Omental fat pad (tissue), 3 donors: ENCODE measurements at regions not wholly inside any gene's neighbourhood (a gene's known extent, or its start where the extent isn't known, plus 50 kb on each side); places are given as distances from the start of the nearest gene placed in this dataset.

Experiments used
- ATAC-seq: fragments of 150-250 bp; one replicate; pipeline ENCODE4 v1.9.1; 2016; ENCODE audit warnings: mild to moderate bottlenecking, moderate library complexity; ENCODE audit not compliant: low FRiP score
- DNase-seq: peaks from one replicate; pipeline ENCODE4 v3.0.0-alpha.2; 2019; ENCODE audit warnings: low spot score
- TF ChIP-seq, protein P1 (sequence below), 3 donors: fragments of 450-650 bp; IDR thresholded peaks; one replicate each; pipeline ENCODE4 v1.5.1; 2016 to 2017; ENCODE audit warnings: antibody characterized with exemption in 3 of 3, mild to moderate bottlenecking in 3 of 3, moderate library complexity in 2 of 3

DNA sequence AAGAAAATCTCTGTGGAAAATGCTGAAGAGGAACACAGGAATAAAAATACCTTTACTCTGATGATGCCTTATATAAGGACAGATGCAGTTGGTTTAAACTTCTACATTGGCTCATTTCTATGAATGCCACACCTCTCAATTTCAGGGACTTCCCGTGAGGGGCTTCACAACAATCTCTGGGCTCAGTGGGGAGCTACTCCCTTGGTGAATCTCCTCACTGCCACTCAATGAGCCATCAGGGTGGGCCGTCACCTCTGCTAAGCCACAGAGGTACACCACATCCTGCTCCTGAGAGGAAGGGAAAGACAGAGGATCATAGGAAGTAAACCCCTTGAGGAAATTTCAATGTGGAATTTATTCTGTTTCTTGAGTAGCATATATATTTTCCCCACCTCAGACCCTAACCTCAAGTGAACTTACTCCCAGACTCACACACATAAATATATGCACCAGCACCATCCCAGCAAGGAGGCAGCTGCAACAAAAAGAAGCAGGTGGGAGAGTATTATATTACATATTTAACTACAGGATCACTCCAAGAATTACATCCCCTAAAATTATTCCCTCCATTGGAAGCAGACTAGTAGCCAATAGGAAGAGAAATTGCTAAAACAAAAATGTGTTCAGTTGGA is 63.3 kb upstream of the PRSS1 start:
- TF ChIP-seq, protein P1, sequence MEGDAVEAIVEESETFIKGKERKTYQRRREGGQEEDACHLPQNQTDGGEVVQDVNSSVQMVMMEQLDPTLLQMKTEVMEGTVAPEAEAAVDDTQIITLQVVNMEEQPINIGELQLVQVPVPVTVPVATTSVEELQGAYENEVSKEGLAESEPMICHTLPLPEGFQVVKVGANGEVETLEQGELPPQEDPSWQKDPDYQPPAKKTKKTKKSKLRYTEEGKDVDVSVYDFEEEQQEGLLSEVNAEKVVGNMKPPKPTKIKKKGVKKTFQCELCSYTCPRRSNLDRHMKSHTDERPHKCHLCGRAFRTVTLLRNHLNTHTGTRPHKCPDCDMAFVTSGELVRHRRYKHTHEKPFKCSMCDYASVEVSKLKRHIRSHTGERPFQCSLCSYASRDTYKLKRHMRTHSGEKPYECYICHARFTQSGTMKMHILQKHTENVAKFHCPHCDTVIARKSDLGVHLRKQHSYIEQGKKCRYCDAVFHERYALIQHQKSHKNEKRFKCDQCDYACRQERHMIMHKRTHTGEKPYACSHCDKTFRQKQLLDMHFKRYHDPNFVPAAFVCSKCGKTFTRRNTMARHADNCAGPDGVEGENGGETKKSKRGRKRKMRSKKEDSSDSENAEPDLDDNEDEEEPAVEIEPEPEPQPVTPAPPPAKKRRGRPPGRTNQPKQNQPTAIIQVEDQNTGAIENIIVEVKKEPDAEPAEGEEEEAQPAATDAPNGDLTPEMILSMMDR (IDR thresholded peaks at IDR 0.05) = no peak
- DNase-seq (no peak), ATAC-seq (no peak)

DNA sequence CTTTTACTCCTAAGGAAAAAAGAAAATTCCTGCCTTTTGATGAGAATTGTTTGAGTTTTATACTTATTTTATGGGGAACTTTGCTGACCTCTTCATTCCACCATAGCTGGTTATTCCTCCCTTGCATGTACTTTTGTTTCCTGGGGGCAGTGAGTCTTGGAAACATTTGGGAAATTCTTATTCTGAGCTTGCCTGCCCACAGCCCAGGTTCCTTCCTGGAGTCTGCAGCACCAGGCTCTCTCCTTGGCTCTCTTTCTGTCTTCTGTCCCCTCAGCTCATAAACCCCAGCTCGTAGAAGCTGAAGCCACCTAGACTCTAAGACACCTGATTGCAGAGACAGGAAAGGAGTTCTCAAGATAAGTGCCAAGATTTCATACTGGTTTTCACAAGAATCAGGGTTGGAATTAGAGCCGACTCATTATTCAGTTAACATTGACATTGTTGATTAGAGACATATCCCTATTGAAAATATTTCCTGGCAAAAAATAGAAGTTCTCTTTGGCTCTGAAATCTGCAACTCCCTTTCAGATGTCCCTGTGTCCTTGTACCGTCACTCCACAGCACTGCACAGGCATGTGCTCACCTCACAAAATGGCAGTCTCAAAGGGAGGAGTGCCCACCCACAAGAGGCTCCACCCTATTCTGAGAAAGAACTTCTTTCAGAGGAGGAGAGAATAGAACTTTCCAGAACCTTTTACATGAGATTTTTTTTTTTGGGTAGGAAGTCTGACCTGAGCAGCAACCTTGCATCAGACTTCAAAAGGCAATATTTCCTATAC is 67.8 kb upstream of the PRSS1 start:
- DNase-seq = no peak
- no peak for ATAC-seq
- TF ChIP-seq, protein P1 (IDR thresholded peaks at IDR 0.05) = no peak

- ATAC-seq (no peak), DNase-seq (no peak)
- TF ChIP-seq, protein P1 (IDR thresholded peaks at IDR 0.05) = no peak
Observed at GRCh38 chr7:142671506-142671905, 77.8 kb upstream of the PRSS1 start.

GRCh38 chr7:142670511-142670910 is 78.8 kb upstream of the PRSS1 start:
- ATAC-seq = no peak
- TF ChIP-seq, protein P1 (IDR thresholded peaks at IDR 0.05) = no peak
- no peak for DNase-seq

- TF ChIP-seq, protein P1 (IDR thresholded peaks at IDR 0.05) = no peak
- no peak for DNase-seq
- no peak for ATAC-seq
Observed at GRCh38 chr7:142669074-142669654, 80.1 kb upstream of the PRSS1 start.

- ATAC-seq (no peak), DNase-seq (no peak)
- TF ChIP-seq, protein P1 (IDR thresholded peaks at IDR 0.05) = no peak
Observed at GRCh38 chr7:142668495-142668894, 80.8 kb upstream of the PRSS1 start.
